Neural cell (in vitro differentiated cells): ENCODE measurements at regions not wholly inside any gene's neighbourhood (a gene's known extent, or its start where the extent isn't known, plus 50 kb on each side); places are given as distances from the start of the nearest gene placed in this dataset.
"Not testable (repeated sequence)": the region's sequence is repeated elsewhere in the genome, so short reads cannot be mapped to it uniquely, and the experiment has no call there.

Experiments used
- H2AFZ ChIP-seq: fragments of 200-600, 300-800 bp; sonication (generic), shearing (Covaris generic); 2 replicates; pipeline ENCODE4 v1.6.0; 2014; ENCODE audit warnings: low read depth, mild to moderate bottlenecking, antibody characterized with exemption, low read length, moderate library complexity
- H3F3A ChIP-seq: fragments of 200-600 bp; shearing (Covaris generic); 2 replicates; pipeline ENCODE4 v1.6.1; 2016; ENCODE audit warnings: mild to moderate bottlenecking, moderate library complexity, mixed read lengths, antibody characterized with exemption, low read length; ENCODE audit not compliant: insufficient read depth, poor library complexity, severe bottlenecking
- H3K27ac ChIP-seq: fragments of 200-600, 300-800 bp; sonication (generic), shearing (Covaris generic); 2 replicates; pipeline ENCODE4 v1.5.1; 2014; ENCODE audit warnings: mild to moderate bottlenecking, low read length, moderate library complexity
- H3K27me3 ChIP-seq: fragments of 300-800, 200-600 bp; sonication (generic), shearing (Covaris generic); 2 replicates; pipeline ENCODE4 v1.6.0; 2014; ENCODE audit warnings: mild to moderate bottlenecking, low read depth, low read length, moderate library complexity; ENCODE audit not compliant: insufficient read depth
- H3K36me3 ChIP-seq: fragments of 300-800, 200-600 bp; sonication (generic), shearing (Covaris generic); 2 replicates; pipeline ENCODE4 v1.5.1; 2014; ENCODE audit warnings: mild to moderate bottlenecking, antibody characterized with exemption, low read length, moderate library complexity; ENCODE audit not compliant: insufficient read depth
- H3K4me2 ChIP-seq: fragments of 300-800, 200-600 bp; sonication (generic), shearing (Covaris generic); 2 replicates; pipeline ENCODE4 v1.6.0; 2014; ENCODE audit warnings: mild to moderate bottlenecking, low read length
- H3K4me3 ChIP-seq: fragments of 300-800, 200-600 bp; sonication (generic), shearing (Covaris generic); 2 replicates; pipeline ENCODE4 v1.5.1; 2014; ENCODE audit warnings: mild to moderate bottlenecking, low read length, moderate library complexity
- H3K79me2 ChIP-seq: fragments of 200-600 bp; shearing (Covaris generic); replicated peaks from 2 replicates; pipeline ENCODE4 v1.6.0; 2014; ENCODE audit warnings: mild to moderate bottlenecking, low read length, moderate library complexity; ENCODE audit not compliant: insufficient read depth
- H3K9ac ChIP-seq: fragments of 300-800, 200-600 bp; sonication (generic), shearing (Covaris generic); 2 replicates; pipeline ENCODE4 v1.6.1; 2016; ENCODE audit warnings: mild to moderate bottlenecking, low read length, mixed read lengths
- H3K9me2 ChIP-seq: fragments of 200-600 bp; shearing (Covaris generic); 2 replicates; pipeline ENCODE4 v1.6.1; 2016; ENCODE audit warnings: mild to moderate bottlenecking, low read length, mixed read lengths; ENCODE audit not compliant: insufficient read depth
- H3K9me3 ChIP-seq: fragments of 200-600, 300-800 bp; sonication (generic), shearing (Covaris generic); 2 replicates; pipeline ENCODE4 v1.6.1; 2016; ENCODE audit warnings: mild to moderate bottlenecking, mixed run types, low read length, moderate library complexity, mixed read lengths
- H4K20me1 ChIP-seq: fragments of 200-600 bp; shearing (Covaris generic); 2 replicates; pipeline ENCODE4 v1.6.1; 2016; ENCODE audit warnings: mild to moderate bottlenecking, mixed run types; ENCODE audit not compliant: insufficient read depth
- CTCF ChIP-seq: fragments of 450-650 bp; IDR thresholded peaks from 2 replicates; pipeline ENCODE4 v1.5.1; 2014; ENCODE audit warnings: antibody characterized with exemption, mild to moderate bottlenecking, moderate library complexity; ENCODE audit not compliant: poor library complexity, severe bottlenecking
- EP300 ChIP-seq: fragments of 450-650 bp; conservative IDR thresholded peaks from 2 replicates; pipeline ENCODE4 v1.6.1; 2014; ENCODE audit warnings: antibody characterized with exemption, mild to moderate bottlenecking, moderate library complexity; ENCODE audit not compliant: poor library complexity, severe bottlenecking
- EZH2 ChIP-seq: fragments of 200-600, 300-800 bp; shearing (Covaris generic), sonication (generic); IDR thresholded peaks from 2 replicates; pipeline ENCODE4 v1.6.1; 2014; ENCODE audit warnings: antibody characterized with exemption, low read length, borderline replicate concordance, mild to moderate bottlenecking; ENCODE audit not compliant: insufficient read depth, poor library complexity, severe bottlenecking
- MXI1 ChIP-seq: fragments of 450-650 bp; conservative IDR thresholded peaks from 2 replicates; pipeline ENCODE4 v1.6.1; 2014; ENCODE audit warnings: antibody characterized with exemption, mild to moderate bottlenecking; ENCODE audit not compliant: poor library complexity, severe bottlenecking
- POLR2AphosphoS5 ChIP-seq: IDR thresholded peaks from 2 replicates; pipeline ENCODE4 v1.6.1; 2012
- RAD21 ChIP-seq: fragments of 450-650 bp; conservative IDR thresholded peaks from 2 replicates; pipeline ENCODE4 v1.6.1; 2014; ENCODE audit warnings: antibody characterized with exemption, mild to moderate bottlenecking, moderate library complexity
- REST ChIP-seq: IDR thresholded peaks from 2 replicates; pipeline ENCODE4 v1.6.1; 2012; ENCODE audit warnings: borderline replicate concordance
- SMC3 ChIP-seq: fragments of 450-650 bp; conservative IDR thresholded peaks from 2 replicates; pipeline ENCODE4 v1.6.1; 2014; ENCODE audit warnings: antibody characterized with exemption, mild to moderate bottlenecking, moderate library complexity; ENCODE audit not compliant: poor library complexity
- TAF1 ChIP-seq: IDR thresholded peaks from 2 replicates; pipeline ENCODE4 v1.6.1; 2012; ENCODE audit warnings: low read depth

GRCh38 chr9:110131499-110131898 lies 76.5 kb downstream of the C9orf152 start:
- H3K36me3 ChIP-seq, result no peaks in the 10 kb centered on the region
- no peak overlapping the region for H3K9ac ChIP-seq
- no peaks in the 10 kb centered on the region for H3K9me3 ChIP-seq
- no peaks in the 10 kb centered on the region for H3K9me2 ChIP-seq
- H3K79me2 ChIP-seq, result no peaks in the 10 kb centered on the region
- no peak overlapping the region for H2AFZ ChIP-seq
- H3K27me3 ChIP-seq, result no peaks in the 10 kb centered on the region
- no peaks in the 10 kb centered on the region for H4K20me1 ChIP-seq
- no peak overlapping the region for H3K4me3 ChIP-seq
- H3K27ac ChIP-seq, result no peak overlapping the region
- H3F3A ChIP-seq, result no peaks in the 10 kb centered on the region
- no peak for TF ChIP-seq EP300
- TF ChIP-seq TAF1, result no peak
- TF ChIP-seq EZH2, result no peak
- TF ChIP-seq POLR2AphosphoS5, result no peak
- no peak for TF ChIP-seq MXI1
- no peak for TF ChIP-seq RAD21
- no peak for TF ChIP-seq CTCF
- H3K4me2 ChIP-seq, result no peak overlapping the region

- not testable (repeated sequence) for H2AFZ ChIP-seq, H3K27me3 ChIP-seq, H3K4me3 ChIP-seq, H3K27ac ChIP-seq, H3K4me2 ChIP-seq, H3K9me2 ChIP-seq, H3K9me3 ChIP-seq, H3K9ac ChIP-seq, H3F3A ChIP-seq, H4K20me1 ChIP-seq, H3K36me3 ChIP-seq, H3K79me2 ChIP-seq
These were observed 75.4 kb downstream of the C9orf152 start for GRCh38 chr9:110132531-110132930.

- no peak overlapping the region for H2AFZ ChIP-seq
- H3K9me2 ChIP-seq, result no peaks in the 10 kb centered on the region
- no peaks in the 10 kb centered on the region for H3K36me3 ChIP-seq
- TF ChIP-seq TAF1 (no peak), CTCF (no peak), SMC3 (no peak), MXI1 (no peak), EP300 (no peak), REST (no peak), POLR2AphosphoS5 (no peak), EZH2 (no peak), RAD21 (no peak)
- no peak overlapping the region for H3K4me3 ChIP-seq
- no peak overlapping the region for H3K27ac ChIP-seq
- H3K4me2 ChIP-seq, result no peak overlapping the region
- no peaks in the 10 kb centered on the region for H4K20me1 ChIP-seq
- H3K9me3 ChIP-seq, result no peaks in the 10 kb centered on the region
- H3K27me3 ChIP-seq, result no peaks in the 10 kb centered on the region
- no peaks in the 10 kb centered on the region for H3F3A ChIP-seq
- no peaks in the 10 kb centered on the region for H3K79me2 ChIP-seq
- no peak overlapping the region for H3K9ac ChIP-seq
These were observed 74.9 kb downstream of the C9orf152 start for GRCh38 chr9:110133059-110133458.
